Testis (tissue), 2 donors: ENCODE measurements at regions not wholly inside any gene's neighbourhood (a gene's known extent, or its start where the extent isn't known, plus 50 kb on each side); places are given as distances from the start of the nearest gene placed in this dataset.

Experiments used
- CTCF ChIP-seq, 3 experiments: fragments of 450-650 bp in 2 of 3; fragments of 200-600 bp in 1 of 3; sonication (generic) in 1 of 3; IDR thresholded peaks; one replicate each; pipeline ENCODE4 v1.5.1; 2016 to 2019; ENCODE audit warnings: antibody characterized with exemption in 3 of 3, mild to moderate bottlenecking in 2 of 3, moderate library complexity in 1 of 3
- POLR2A ChIP-seq: fragments of 450-650 bp; IDR thresholded peaks from one replicate; pipeline ENCODE4 v1.6.1; 2017; ENCODE audit warnings: antibody characterized with exemption, mild to moderate bottlenecking, moderate library complexity

DNA sequence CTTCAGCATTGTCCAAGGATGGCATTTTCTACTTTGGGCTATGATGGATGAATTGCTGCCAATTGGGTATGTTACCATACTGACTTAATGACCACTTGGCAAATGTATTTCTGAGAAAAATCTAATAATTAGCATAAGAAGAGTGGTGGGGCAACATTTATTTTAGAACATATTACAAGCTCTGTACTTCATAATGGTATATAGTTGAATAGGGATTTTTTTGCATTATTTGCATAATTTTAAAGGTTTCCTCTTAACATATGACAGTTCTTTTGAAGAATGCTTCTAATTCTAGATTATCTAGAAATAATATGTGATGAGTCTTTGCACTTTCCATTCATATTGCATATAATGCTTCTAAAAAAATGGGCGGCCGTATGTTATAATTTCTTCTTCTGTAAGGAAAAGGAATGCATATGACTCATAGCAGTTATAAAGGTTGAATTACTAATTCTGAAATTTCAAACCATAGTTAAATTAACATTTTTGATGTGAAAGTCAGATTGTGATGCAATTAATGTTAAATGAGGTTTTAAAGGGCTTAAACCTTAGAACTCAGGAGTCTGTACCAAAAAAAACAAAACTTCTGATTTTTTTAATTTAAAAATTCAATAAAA lies 1652.3 kb upstream of the SLC39A10 start:
- TF ChIP-seq CTCF (IDR thresholded peaks at IDR 0.05) = no peak
- no peak for TF ChIP-seq POLR2A
